GM19351 (cell line): ENCODE measurements at regions not wholly inside any gene's neighbourhood (a gene's known extent, or its start where the extent isn't known, plus 50 kb on each side); places are given as distances from the start of the nearest gene placed in this dataset.
"Not testable (repeated sequence)": the region's sequence is repeated elsewhere in the genome, so short reads cannot be mapped to it uniquely, and the experiment has no call there.

Experiments
- ATAC-seq: cut with Tn5 transposase; IDR thresholded peaks from one replicate; pipeline ENCODE4 v1.9.1; 2021; ENCODE audit warnings: mild to moderate bottlenecking, moderate library complexity; ENCODE audit not compliant: unreplicated experiment

DNA sequence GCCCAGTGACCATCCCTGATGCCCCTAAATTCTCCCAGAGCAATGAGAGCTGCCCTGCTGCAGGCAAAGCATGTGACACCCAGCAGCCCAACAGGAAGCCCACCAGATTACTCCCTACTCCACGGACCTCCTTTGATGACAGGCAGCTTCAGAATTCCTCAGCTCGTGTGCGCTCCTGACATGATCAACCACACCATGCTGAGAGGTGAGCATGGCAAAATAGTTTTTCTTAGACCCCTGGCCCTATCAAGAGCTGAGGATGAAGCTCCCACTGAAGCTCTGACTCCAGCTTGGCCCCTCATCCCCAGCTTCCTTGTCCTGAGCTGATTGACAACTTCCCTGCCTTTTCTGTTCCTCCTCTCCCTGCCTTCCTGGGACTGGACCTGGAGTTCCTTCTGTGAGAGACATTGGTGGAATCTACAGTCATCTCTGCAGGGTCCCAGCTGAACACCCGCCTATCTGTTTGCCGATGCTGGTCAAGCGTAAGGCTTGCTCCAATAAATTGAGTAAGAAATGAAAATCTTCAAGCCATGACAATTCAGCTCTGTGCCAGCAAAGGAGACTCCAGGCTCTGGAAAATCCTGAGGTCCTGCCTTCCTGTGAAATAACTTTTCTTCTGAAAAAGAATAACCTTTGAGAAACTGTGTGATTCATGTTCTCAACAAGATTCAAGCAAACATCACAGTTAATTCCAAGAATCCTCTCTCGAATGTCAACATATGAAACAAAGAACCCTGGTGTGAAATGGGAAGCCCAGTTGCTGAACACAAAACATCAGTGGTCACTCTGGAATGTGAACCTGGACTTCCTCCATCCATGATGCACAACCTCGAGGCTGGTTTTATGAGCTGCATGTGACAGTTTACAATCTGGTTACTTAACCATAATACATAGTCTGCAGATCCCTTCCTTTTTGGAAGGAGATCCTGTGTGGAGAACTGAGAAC, 201.1 kb downstream of the SPP2 start:
- no peak for ATAC-seq

DNA sequence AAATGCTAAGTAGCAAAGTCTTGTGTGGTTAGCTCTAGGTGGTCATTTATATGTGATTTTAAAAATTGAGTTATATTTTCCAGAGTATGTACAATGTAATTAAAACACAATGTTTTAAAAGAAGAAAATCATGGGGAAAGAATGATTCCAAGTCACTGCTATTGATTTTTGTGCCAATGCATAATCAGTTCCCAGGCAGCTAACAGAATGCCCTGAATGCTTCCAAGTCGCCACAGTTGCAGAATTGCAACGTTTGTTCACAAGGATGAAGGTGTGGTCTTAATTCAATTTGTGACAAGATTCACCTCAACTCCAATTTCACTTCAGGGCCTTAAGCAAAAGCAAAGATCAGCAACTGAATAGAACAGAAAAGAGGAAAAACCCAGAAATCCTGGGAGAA, 200.4 kb downstream of the SPP2 start:
- no peak for ATAC-seq

DNA sequence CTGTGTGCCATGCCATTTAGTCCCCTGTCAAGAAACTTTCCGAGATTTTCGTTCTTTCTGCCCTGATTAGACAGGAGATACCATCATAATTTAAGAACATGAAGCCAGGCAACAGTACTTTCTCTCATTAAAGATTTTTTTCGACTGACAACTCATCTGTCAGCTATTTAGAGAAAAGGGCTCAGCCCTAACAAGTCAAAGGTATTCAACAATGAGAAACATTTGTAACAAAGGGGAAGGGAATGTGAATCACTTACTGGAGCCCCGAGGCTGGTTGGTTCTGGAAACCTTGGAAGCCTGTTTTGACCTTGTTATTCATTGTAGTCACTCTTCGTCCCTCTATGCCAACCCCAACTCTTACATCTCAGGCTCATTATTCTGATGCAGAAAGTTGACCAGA, 199.4 kb downstream of the SPP2 start:
- no peak for ATAC-seq

DNA sequence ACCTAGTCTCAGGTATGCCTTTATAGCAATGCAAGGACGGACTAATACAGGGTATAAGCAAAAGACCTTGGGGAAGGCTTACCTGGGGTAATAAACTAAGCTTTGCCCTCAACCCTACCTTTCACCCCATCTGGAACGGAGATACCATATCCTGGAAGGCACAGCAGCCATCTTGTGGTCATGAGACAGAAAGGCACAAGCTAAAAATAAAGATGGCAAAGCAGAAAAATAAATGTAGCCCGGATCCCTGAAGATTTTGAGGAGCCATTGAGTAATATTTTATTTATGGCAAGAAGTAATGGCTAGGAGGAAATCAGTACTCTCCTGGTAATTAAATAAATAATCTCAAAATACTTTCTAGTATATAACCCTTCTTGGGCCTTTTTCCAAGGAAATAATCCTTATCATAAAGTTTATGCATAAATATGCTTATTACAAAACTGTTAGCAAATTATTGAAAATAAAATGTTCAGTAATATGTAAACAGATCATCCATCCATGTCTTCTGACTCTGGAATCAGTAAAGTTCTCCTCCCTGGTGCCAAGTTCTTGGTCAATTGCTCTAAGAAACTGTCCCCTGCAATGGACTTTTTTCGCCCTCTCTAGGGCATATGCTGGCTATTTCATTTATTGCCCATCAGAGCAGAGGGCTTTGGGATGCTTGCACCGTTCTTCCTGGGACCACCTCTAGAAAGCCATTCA, 198.7 kb downstream of the SPP2 start:
- no peak for ATAC-seq

DNA sequence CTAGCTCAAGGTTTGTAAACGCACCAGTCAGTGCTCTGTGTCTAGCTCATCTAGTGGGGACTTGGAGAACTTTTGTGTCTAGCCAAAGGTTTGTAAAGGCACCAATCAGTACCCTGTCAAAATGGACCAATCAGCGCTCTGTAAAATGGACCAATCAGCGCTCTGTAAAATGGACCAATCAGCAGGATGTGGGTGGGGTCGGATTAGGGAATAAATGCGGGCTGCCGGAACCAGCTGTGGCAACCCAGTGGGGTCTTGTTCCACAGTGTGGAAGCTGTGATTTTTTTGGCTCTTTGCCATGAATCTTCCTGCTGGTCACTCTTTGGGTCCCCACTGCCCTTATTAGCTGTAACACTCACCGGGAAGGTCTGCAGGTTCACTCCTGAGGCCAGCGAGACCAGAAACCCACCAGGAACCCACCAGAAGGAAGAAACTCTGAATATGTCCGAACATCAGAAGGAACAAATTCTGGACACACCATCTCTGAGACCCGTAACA, 197.8 kb downstream of the SPP2 start:
- not testable (repeated sequence) for ATAC-seq

DNA sequence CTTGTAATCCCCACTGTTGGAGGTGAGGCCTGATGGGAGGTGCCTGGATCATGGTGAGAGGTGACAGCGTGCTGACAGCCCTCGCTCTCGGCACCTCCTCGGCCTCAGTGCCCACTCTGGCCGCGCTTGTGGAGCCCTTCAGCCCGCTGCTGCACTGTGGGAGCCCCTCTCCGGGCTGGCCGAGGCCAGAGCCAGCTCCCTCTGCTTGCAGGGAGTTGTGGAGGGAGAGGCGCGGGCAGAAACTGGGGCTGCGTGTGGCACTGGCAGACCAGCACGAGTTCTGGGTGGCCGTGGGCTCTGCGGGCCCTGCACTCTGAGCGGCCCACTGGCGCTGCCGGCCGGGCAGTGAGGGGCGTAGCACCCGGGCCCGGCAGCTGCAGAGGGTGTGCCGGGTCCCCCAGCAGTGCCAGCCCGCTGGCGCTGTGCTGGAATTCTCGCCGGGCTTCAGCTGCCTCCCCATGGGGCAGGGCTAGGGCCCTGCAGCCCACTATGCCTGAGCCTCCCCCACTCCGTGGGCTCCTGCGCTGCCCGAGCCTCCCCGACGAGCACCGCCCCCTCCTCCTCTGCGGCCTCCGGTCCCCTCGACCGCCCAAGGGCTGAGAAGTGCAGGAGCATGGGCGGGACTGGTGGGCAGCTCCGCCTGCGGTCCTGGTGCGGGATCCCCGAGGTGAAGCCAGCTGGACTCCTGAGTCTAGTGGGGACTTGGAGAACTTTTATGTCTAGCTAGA, 197.1 kb downstream of the SPP2 start:
- no peak for ATAC-seq

DNA sequence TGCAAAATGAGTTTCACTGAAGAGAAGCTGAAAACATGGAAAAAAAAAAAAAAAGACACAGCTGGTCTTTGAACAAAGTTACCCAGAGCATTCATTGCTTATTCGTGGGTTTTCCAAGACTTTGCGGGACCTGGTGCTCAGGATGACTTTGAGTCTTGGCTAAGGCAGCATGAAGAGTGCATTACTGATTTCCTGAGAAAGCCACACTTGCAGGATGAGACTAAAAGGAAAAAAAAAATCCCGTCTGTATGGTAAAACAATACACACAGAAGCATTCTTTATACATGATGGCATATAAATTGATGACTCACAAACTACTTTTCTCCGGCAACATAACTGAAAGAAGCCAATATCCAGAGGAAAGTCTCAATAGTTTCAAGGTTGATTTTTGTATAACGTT, 195.4 kb downstream of the SPP2 start:
- ATAC-seq = no peak

DNA sequence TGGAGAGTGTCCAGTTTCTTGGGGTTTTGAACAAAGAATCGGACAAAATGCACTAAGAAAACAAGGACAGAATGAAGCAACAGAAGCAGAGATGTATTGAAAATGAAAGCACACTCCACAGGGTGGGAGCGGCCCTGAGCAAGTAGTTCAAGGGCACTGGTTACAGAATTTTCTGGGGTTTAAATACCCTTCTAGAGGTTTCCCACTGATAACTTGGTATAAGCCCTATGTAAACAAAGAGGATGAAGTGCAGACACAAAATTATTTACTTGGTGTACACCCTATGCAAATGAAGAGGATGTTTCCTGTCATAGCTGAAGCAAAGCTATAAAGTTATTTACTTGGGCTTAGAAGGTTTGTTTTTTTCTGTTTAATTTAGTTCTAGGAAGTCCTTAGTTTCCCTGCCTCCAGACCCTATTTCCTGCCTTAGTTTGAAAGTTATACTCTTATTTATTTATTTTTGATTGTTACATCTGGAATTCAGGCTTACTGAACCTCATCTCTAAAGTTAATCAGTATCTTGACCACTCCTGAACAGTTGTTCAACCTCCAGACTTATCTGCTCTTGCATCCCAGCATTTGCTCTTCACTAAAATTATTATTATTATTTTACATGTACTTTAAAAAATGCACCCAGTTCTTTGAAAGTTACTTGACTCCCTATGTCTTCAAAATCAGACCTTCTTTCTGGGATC, 193.5 kb downstream of the SPP2 start:
- ATAC-seq = no peak

DNA sequence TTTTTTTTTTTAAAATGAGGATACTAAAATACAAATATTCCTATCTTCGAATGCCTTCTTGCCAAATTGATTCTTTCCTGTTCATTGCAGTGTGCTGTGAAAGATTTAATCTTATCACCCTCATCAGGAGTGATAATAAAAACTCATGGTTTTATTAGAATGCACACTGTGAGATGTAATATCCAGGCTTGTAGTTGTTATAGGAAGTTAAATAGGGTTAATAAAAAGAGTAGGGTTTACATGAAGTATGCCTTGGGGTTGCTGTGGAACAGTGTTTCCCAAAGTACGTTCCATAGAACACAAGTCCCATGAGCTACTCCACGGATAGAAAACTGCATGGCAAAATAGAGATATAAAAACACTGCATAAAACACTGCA, 191.9 kb downstream of the SPP2 start:
- no peak for ATAC-seq

DNA sequence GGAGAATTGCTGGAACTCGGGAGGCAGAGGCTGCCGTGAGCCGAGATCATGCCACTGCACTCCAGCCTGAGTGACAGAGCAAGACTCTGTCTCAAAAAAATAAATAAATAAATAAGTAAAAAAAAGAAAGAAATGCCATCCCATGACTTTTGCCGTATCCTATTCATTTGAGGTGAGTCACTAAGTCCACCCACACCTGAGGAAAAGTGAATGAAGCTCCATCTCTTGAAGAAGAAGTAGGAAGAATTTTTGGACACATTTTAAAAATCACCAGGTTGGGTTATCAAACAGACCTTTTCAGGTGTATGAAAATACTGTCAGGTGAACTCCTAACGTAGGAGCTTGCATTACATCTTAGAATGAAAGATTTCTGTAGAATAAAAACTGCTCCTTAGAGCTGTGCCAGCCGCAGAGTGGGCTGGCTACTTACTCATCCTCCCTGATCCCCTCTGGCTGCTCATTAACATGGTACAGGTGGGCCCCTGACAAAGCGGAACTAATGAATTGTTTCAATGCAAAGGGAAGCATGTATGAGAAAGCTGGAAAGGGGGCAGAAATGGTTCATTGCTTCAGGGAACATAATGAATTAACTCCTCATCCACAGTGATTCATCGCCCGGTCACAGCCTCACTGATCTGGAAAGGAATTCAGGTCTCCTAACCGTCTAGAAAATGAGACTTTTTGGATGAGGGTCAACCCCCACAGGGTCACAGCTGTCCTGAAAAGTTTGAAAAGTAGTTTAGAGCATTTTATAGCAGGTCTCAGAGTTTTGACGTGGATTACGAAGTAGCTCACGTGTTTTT, 191.4 kb downstream of the SPP2 start:
- no peak for ATAC-seq

DNA sequence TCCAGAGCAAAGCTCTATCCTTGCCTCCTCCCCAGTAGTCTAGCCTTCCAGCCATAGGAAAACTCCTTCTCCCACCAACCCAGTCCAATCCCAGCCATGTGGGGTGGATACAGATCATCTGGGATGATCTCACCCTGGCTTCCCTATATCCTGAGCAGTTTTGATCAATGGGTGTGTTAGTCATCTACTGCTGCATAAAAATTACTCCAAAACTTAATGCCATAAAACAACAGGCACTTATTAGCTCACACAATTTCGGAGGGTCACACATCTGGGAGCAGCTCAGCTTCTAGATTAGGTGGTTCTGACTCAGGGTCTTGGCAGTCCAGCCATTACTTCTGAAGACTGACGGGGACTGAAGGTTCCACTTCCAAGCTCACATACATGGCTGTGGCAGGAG, 190.4 kb downstream of the SPP2 start:
- ATAC-seq = no peak

DNA sequence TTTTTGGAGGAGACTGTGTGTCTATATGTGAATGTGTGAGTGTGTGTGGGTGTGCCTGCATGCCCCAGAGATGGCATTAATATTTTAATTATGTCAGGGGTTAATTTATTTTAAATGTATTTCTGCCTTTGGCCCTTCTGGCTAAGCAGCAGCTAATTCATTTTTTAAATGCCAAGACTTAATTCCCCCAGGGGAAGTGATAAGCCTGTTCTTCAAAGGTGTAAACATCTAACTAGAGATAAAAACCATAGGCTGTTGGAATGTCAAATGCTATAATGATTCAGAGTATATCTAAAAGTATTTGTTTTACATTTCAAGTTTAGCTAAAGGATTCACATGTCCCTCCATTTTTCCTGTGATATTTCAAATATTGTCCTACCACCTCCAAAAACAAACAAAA, 184.7 kb downstream of the SPP2 start:
- ATAC-seq = no peak

DNA sequence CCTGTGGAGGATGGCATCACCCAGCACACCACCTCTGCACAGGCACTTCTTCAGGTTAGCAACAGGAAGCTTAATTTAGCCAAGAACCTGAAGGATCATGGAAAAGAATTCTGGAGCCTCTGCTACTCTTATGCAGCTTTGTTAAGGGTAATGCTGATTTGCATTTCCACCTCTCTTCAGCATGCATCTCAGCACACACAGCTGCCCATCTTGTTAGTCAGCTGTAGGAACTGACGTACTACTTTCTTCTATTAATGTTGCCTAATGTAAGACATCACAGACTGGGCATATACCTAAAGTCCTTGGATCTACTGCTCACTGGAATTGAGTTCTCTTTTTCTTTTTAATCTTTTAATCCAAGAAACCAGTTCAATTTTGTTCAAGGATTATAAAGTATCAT, 181.0 kb downstream of the SPP2 start:
- no peak for ATAC-seq

DNA sequence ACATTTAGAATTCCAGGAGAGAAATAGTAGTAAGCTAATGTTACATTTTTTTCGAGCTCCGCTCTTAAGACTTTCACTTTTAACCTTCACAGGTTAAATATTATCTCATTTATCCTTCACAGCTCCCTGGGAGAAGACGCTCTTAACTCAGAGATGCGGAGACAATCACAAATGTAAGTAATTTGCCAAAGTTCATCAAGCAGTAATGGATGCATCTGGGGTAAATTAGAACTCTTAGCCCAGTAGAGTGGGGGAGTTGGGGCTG, 168.5 kb downstream of the SPP2 start:
- no peak for ATAC-seq

DNA sequence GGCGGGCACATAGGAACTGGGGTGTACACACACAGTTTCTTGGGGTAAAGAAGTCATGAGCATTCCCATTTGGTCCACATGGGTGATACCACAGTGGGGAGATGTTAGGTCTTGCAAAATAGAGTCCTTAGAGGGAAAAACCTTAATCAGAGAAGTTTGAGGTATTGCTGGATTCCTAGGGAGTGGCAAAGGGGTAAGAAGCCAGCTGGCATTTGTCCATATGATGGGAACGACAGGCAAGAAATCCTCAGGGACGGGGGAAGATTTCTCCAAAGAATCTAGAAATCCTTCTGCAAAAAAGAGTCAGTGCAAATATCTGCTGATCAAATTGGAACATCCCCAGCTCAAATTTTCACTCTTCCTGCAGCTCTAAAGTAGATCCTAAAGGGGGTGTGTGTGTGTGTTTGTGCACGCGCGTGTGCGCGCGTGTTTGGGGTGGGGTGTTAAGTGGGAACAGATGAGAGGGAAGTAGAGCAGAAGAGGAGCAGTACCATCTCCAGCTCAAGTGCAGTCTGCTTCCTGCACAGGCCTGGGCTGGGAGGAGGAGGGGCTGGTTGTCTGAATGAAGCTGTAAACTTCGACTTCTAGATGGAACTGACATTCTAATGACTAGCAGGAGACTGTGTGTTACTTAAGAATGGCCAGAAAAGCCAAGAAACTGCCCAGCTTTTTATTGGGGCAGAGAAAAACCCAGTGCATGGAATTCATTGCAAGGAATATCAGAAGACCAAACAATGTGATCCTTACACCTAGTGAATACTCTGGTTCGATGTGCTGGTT, 168.0 kb downstream of the SPP2 start:
- ATAC-seq = no peak

DNA sequence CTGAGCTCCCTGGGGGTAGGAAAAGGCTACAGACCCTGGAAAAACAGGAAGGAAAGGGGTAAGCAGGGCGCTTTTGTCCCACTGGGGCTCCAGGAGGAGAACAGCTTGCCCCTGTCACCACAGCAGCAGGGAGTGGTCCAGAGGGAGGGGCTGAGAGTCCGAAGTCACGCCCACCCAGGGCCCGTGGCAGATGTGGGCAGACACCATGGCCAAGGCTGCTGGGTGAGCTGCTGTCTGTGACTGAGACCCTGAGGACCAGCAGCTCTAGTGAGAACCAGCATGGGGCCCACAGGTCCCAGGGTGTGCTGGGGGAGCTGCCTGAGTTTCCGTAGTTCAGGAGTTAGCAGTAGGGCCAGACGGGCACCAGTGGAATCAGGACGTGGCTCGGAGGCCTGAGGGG, 162.0 kb downstream of the SPP2 start:
- no peak for ATAC-seq

DNA sequence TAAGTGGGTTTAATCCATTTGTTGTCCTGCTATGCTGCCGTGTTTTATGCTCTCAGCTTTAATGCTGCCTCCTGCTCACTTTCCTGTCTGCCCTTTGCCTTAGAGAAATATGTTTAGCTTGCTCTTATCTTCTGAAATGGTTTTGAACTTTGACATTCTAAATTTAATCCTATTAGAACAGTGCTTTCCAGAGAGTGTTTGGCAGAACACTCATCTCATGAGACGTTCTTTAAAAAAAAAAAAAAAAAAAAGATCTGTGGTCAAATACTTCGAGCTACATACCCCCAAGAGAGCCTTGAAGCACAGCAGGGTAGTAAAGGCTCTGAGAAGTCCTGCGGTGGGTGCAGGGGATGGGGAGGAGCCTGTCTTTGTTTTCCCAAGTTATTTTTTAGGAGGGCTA, 161.3 kb downstream of the SPP2 start:
- ATAC-seq = no peak

DNA sequence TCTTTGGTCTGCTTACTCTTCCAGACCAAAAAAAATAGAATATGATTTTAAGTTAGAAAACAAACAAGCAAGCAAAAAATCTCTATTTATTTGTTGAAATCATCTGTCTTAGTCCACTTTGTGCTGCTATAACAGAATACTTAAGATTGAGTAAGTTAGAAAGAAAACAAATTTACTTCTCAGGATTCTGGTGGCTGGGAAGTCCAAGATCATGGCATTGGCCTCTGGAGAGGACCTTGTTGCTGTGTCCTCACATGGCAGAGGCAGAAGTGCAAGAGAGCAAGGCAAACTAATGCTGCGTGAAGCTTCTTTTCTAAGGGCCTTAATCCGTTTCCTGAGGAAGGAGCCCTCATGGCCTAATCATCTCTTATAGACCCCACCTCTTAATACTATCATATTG, 156.2 kb downstream of the SPP2 start:
- no peak for ATAC-seq

DNA sequence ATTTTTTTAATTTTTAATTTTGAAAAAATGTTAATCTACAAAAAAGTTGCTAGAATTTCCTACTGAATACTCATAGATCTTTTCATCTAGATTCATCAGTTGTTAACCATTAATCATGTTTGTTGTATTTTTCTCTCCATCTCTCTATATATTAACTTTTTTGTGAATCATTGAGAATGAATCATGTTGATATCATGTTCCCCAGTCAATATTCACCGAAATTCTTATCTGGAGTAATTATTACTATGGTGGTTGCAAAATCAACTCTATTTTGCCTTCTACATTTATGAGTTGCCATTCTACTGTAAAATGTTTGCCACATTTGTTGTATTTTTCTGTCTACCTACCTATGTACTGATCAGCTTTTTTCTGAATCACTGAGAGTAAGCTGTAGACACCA, 154.0 kb downstream of the SPP2 start:
- ATAC-seq = no peak
